ENCODE measurements at regions not wholly inside any gene's neighbourhood (a gene's known extent, or its start where the extent isn't known, plus 50 kb on each side); places are given as distances from the start of the nearest gene placed in this dataset.

- Histone ChIP-seq H3K36me3 (ENCODE audit: control insufficient read depth, insufficient read depth, low read length) (no peaks in the 10 kb centered on the region), H3K27me3 (ENCODE audit: control insufficient read depth, insufficient read depth, low read length) (peaks cover 2% of the 10 kb centered on the region), H3K4me3 (ENCODE audit: low read depth, low read length) (no peak overlapping the region)
- no peak for TF ChIP-seq CTCF (IDR thresholded peaks at IDR 0.05; ENCODE audit: insufficient read depth, low read length, poor library complexity, severe bottlenecking)
- DNase-seq (ENCODE audit: low read depth): no peak
Measured at GRCh38 chr10:8300925-8301324, 246.4 kb downstream of the GATA3 start.

GRCh38 chr10:8301333-8301732 is 246.8 kb downstream of the GATA3 start:
- no peak for TF ChIP-seq CTCF (IDR thresholded peaks at IDR 0.05; ENCODE audit: insufficient read depth, low read length, poor library complexity, severe bottlenecking)
- H3K4me3 ChIP-seq (ENCODE audit: low read depth, low read length): no peak overlapping the region
- no peak for DNase-seq (ENCODE audit: low read depth)
- no peaks in the 10 kb centered on the region for H3K36me3 ChIP-seq (ENCODE audit: control insufficient read depth, insufficient read depth, low read length)
- H3K27me3 ChIP-seq (ENCODE audit: control insufficient read depth, insufficient read depth, low read length): peaks cover 2% of the 10 kb centered on the region

GRCh38 chr10:8301831-8302230 is 247.3 kb downstream of the GATA3 start:
- no peak for TF ChIP-seq CTCF (IDR thresholded peaks at IDR 0.05; ENCODE audit: insufficient read depth, low read length, poor library complexity, severe bottlenecking)
- Histone ChIP-seq H3K4me3 (ENCODE audit: low read depth, low read length) (no peak overlapping the region), H3K27me3 (ENCODE audit: control insufficient read depth, insufficient read depth, low read length) (peaks cover 2% of the 10 kb centered on the region), H3K36me3 (ENCODE audit: control insufficient read depth, insufficient read depth, low read length) (no peaks in the 10 kb centered on the region)
- no peak for DNase-seq (ENCODE audit: low read depth)

- no peak overlapping the region for H3K4me3 ChIP-seq (ENCODE audit: low read depth, low read length)
Measured at GRCh38 chr10:8302565-8302964, 248.1 kb downstream of the GATA3 start.

GRCh38 chr10:8304861-8305260 is 250.4 kb downstream of the GATA3 start:
- Histone ChIP-seq H3K36me3 (ENCODE audit: control insufficient read depth, insufficient read depth, low read length) (no peaks in the 10 kb centered on the region), H3K4me3 (ENCODE audit: low read depth, low read length) (no peak overlapping the region), H3K27me3 (ENCODE audit: control insufficient read depth, insufficient read depth, low read length) (no peaks in the 10 kb centered on the region)
- no peak for TF ChIP-seq CTCF (IDR thresholded peaks at IDR 0.05; ENCODE audit: insufficient read depth, low read length, poor library complexity, severe bottlenecking)
- DNase-seq (ENCODE audit: low read depth): no peak

More at GRCh38 chr10:8302565-8302964, 248.1 kb downstream of the GATA3 start:
- DNase-seq (ENCODE audit: low read depth): no peak
- no peak for TF ChIP-seq CTCF (IDR thresholded peaks at IDR 0.05; ENCODE audit: insufficient read depth, low read length, poor library complexity, severe bottlenecking)
- Histone ChIP-seq H3K27me3 (ENCODE audit: control insufficient read depth, insufficient read depth, low read length) (peaks cover 2% of the 10 kb centered on the region), H3K36me3 (ENCODE audit: control insufficient read depth, insufficient read depth, low read length) (no peaks in the 10 kb centered on the region)

- TF ChIP-seq CTCF (IDR thresholded peaks at IDR 0.05; ENCODE audit: insufficient read depth, low read length, poor library complexity, severe bottlenecking): no peak
- no peak for DNase-seq (ENCODE audit: low read depth)
- Histone ChIP-seq H3K4me3 (ENCODE audit: low read depth, low read length) (no peak overlapping the region), H3K27me3 (ENCODE audit: control insufficient read depth, insufficient read depth, low read length) (no peaks in the 10 kb centered on the region), H3K36me3 (ENCODE audit: control insufficient read depth, insufficient read depth, low read length) (no peaks in the 10 kb centered on the region)
Measured at GRCh38 chr10:8305876-8306652, 251.6 kb downstream of the GATA3 start.

Measured in kidney epithelial cell (primary cell).